A673 (cell line): ENCODE measurements at regions not wholly inside any gene's neighbourhood (a gene's known extent, or its start where the extent isn't known, plus 50 kb on each side); places are given as distances from the start of the nearest gene placed in this dataset.

Experiments used
- CTCF ChIP-seq: fragments of 300-800, 200-600 bp; sonication (generic); conservative IDR thresholded peaks from 2 replicates; pipeline ENCODE4 v1.5.1; 2017; ENCODE audit warnings: low read depth, mild to moderate bottlenecking, antibody characterized with exemption, low read length, moderate library complexity, mixed read lengths
- EZH2 ChIP-seq: fragments of 200-600 bp; sonication (generic); IDR thresholded peaks from 2 replicates; pipeline ENCODE4 v1.6.1; 2017; ENCODE audit warnings: borderline replicate concordance, low read depth, mild to moderate bottlenecking, mixed read lengths, antibody characterized with exemption, low read length; ENCODE audit not compliant: poor library complexity, severe bottlenecking

GRCh38 chr1:29758781-29759499 is 522.6 kb downstream of the PTPRU start:
- TF ChIP-seq CTCF (no peak), EZH2 (no peak)
